ENCODE measurements at regions not wholly inside any gene's neighbourhood (a gene's known extent, or its start where the extent isn't known, plus 50 kb on each side); places are given as distances from the start of the nearest gene placed in this dataset.

DNA sequence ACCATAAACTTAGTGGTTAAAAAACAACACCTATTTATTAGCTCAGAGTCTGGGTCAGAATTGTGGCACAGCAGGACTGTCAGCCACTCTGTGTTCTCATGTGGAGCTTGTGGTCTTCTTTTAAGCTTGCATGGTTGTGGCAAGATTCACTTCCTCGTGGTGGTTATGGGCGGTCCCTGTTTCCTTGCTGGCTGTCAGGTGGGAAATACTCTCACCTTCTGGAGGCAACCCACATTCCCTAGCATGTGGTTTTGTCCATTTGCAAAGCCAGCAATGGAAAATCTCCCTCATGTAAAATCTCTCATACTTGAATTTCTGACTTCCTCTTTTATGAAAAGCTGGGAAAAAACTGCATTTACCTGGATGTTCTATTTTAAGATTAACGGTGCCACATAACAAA is 229.8 kb downstream of the ALX1 start:
- in situ Hi-C loops (cut with MboI; ENCODE audit: low pct_unique_long_range_greater_than_20kb, low sequenced_read_pairs, unreplicated experiment) = no loop called here
- TF ChIP-seq, protein P1, sequence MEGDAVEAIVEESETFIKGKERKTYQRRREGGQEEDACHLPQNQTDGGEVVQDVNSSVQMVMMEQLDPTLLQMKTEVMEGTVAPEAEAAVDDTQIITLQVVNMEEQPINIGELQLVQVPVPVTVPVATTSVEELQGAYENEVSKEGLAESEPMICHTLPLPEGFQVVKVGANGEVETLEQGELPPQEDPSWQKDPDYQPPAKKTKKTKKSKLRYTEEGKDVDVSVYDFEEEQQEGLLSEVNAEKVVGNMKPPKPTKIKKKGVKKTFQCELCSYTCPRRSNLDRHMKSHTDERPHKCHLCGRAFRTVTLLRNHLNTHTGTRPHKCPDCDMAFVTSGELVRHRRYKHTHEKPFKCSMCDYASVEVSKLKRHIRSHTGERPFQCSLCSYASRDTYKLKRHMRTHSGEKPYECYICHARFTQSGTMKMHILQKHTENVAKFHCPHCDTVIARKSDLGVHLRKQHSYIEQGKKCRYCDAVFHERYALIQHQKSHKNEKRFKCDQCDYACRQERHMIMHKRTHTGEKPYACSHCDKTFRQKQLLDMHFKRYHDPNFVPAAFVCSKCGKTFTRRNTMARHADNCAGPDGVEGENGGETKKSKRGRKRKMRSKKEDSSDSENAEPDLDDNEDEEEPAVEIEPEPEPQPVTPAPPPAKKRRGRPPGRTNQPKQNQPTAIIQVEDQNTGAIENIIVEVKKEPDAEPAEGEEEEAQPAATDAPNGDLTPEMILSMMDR (IDR thresholded peaks at IDR 0.05; ENCODE audit: extremely low read depth, insufficient read depth, missing control alignments) = no peak
- no peak for DNase-seq (ENCODE audit: low spot score)

DNA sequence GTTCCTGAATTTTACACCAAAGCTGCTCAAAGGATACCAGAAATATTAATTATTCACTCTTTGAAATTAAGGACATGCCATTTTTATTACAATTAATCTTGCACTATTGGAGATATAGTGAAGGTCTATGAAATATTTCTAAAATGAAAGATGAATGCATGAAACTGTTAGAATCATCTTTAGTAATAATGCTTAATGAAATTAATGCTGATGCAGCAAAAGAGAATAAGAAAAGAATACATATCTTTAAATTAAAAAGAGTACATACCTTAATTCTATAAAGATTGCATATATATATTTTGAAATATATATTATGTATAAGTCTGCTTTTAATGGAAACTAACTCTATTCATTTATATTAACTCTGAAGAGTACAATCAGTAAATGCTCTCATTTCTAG is 236.0 kb downstream of the ALX1 start:
- TF ChIP-seq, protein P1 (IDR thresholded peaks at IDR 0.05; ENCODE audit: extremely low read depth, insufficient read depth, missing control alignments) = no peak
- in situ Hi-C loops (cut with MboI; ENCODE audit: low pct_unique_long_range_greater_than_20kb, low sequenced_read_pairs, unreplicated experiment) = no loop called here
- DNase-seq (ENCODE audit: low spot score) = no peak

DNA sequence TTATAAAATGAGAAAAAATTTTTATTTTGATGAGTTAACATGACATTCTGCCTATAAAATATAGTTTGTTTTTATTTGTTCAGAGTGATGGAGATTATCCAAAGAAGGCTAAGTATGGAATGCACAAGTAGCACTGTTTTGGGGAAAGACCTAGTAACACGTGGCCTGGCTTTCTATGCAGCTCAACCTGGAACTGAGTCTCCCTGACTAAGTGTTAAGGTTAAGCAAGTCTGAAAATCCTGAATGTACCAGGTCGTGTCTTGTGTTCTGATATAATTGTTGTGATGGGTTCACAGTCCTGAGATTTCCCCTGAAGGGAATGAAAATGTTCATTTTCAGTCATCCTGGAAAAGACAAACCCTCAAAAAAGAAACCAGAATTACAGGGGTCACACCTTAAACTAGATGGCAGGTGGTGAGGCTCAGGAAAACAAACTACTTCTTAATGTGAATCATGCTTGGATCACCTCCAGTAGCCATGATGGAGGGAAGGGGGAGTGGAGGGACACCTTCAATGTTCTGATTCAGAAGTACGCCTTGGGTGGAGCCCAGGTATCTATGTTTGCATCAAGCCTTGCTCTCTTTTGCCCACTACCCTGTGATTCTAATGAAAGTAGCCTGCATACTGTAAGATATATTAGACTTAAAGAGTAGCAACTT is 236.8 kb downstream of the ALX1 start:
- in situ Hi-C loops (cut with MboI; ENCODE audit: low pct_unique_long_range_greater_than_20kb, low sequenced_read_pairs, unreplicated experiment) = no loop called here
- TF ChIP-seq, protein P1 (IDR thresholded peaks at IDR 0.05; ENCODE audit: extremely low read depth, insufficient read depth, missing control alignments) = no peak
- no peak for DNase-seq (ENCODE audit: low spot score)

DNA sequence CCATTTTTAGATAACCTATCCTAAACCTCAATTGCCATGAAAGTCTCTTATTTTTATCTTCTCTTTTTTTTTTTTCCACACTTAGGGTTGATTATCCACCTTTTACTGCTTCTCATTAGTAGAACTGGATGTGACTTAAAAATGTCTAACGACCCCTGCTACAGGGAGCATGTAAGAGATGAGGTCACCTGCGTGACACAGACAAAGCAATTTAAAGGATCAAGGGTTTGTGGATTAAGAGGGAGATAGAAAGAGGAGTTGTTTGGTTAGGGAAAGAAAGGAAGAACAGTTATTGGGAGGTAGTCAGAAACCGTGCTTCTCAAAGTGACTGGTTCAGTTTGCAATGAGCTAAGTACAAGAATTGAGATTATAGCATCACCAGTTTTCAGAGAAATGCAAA is 239.1 kb downstream of the ALX1 start:
- TF ChIP-seq, protein P1 (IDR thresholded peaks at IDR 0.05; ENCODE audit: extremely low read depth, insufficient read depth, missing control alignments) = no peak
- in situ Hi-C loops (cut with MboI; ENCODE audit: low pct_unique_long_range_greater_than_20kb, low sequenced_read_pairs, unreplicated experiment) = no loop called here
- no peak for DNase-seq (ENCODE audit: low spot score)

DNA sequence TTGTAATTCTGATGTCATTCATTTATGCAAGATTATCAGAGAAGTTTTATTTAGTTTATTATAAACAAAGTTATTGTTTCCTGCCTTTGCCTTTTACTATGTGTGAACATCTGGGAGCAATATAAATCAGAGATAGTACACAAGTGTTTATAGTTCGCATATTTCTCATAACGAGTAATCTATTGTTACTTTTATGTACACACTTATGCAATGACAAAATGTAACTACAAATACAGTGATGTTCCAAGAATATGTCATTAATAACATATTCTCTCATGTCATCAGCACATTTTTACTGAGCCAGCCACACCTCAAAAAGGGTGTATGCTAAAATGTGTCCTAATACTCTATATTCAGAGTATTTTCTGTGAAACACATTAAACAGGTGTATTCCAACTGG is 243.2 kb downstream of the ALX1 start:
- no peak for DNase-seq (ENCODE audit: low spot score)
- TF ChIP-seq, protein P1 (IDR thresholded peaks at IDR 0.05; ENCODE audit: extremely low read depth, insufficient read depth, missing control alignments) = no peak
- in situ Hi-C loops (cut with MboI; ENCODE audit: low pct_unique_long_range_greater_than_20kb, low sequenced_read_pairs, unreplicated experiment) = no loop called here

DNA sequence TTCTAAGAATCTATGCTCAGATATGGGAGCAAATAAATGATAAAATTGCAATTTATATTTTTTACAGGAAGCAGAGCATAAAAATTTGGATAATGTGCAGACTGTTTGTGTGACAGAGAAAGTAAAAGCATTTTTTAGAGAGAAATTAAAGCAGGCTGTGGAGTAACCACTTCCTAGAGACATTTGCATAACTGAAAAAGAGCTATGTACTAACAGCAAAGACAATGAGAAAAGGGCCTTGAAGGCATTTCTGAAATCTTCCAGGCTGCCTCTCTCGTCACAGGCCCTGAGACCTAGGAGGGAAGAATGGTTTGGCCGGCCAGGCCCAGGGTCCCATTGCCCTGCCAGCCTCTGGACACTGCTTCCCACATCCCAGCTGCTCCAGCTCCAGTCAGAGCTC is 247.2 kb downstream of the ALX1 start:
- peak; percentile 5 for DNase-seq (ENCODE audit: low spot score)
- in situ Hi-C loops (cut with MboI; ENCODE audit: low pct_unique_long_range_greater_than_20kb, low sequenced_read_pairs, unreplicated experiment) = no loop called here
- TF ChIP-seq, protein P1 (IDR thresholded peaks at IDR 0.05; ENCODE audit: extremely low read depth, insufficient read depth, missing control alignments) = no peak
